Gastrocnemius medialis (tissue), 4 donors: ENCODE measurements at regions not wholly inside any gene's neighbourhood (a gene's known extent, or its start where the extent isn't known, plus 50 kb on each side); places are given as distances from the start of the nearest gene placed in this dataset.
A peak's percentile ranks its signal among the peaks of the same experiment; 100 is the strongest.

Experiments used
- ATAC-seq, 2 donors: fragments of 150-250 bp; one replicate each; pipeline ENCODE4 v1.9.1; 2016
- DNase-seq, 2 donors: peaks; one replicate each; pipeline ENCODE4 v3.0.0-alpha.2; 2019
- H3K27ac ChIP-seq, 4 donors: fragments of 200-600 bp; sonication (generic); 1 replicate in 1 of 4; 2 replicates in 3 of 4; pipeline ENCODE4 v1.5.1; 2016 to 2018; ENCODE audit warnings: mild to moderate bottlenecking in 2 of 4, moderate library complexity in 1 of 4
- H3K27me3 ChIP-seq, 3 donors: fragments of 200-600 bp; sonication (generic) in 2 of 3; 1 replicate in 1 of 3; 2 replicates in 2 of 3; pipeline versions ENCODE4 v1.5.1 to v1.6.0; 2016 to 2019; ENCODE audit warnings: mild to moderate bottlenecking in 1 of 3, moderate library complexity in 1 of 3
- H3K36me3 ChIP-seq, 2 donors: fragments of 200-600 bp; sonication (generic) in 1 of 2; one replicate each; pipeline ENCODE4 v1.5.1; 2017 to 2018
- H3K4me1 ChIP-seq, 2 donors: fragments of 200-600 bp; sonication (generic) in 1 of 2; one replicate each; pipeline ENCODE4 v1.5.1; 2016 to 2017; ENCODE audit warnings: mild to moderate bottlenecking in 2 of 2
- H3K4me3 ChIP-seq, 4 donors: fragments of 200-600 bp; sonication (generic) in 3 of 4; 1 replicate in 1 of 4; 2 replicates in 3 of 4; pipeline ENCODE4 v1.5.1; 2016 to 2019; ENCODE audit warnings: mild to moderate bottlenecking in 2 of 4
- H3K9me3 ChIP-seq, 3 donors: fragments of 200-600 bp; sonication (generic) in 2 of 3; 1 replicate in 1 of 3; 2 replicates in 2 of 3; pipeline ENCODE4 v1.5.1; 2016 to 2019
- POLR2A ChIP-seq, 2 donors: fragments of 450-650 bp; IDR thresholded peaks; one replicate each; pipeline ENCODE4 v1.6.1; 2017; ENCODE audit warnings: antibody characterized with exemption in 2 of 2, mild to moderate bottlenecking in 2 of 2, moderate library complexity in 2 of 2
- in situ Hi-C, 4 donors: fragments of 200-750 bp; cut with MboI; loops; one replicate each; pipeline versions ENCODE4 v1.15.0 to v1.8.0; 2017; ENCODE audit warnings: low sequenced_read_pairs in 4 of 4
- intact Hi-C: fragments of 100-400 bp; cut with DNase I; formaldehyde crosslinking; loops from one replicate; pipeline ENCODE4 v1.15.1; 2023; ENCODE audit warnings: low total_unique reads
- TF ChIP-seq, protein P1 (sequence below), 5 experiments: fragments of 450-650 bp in 3 of 5; fragments of 200-600 bp in 2 of 5; sonication (generic) in 2 of 5; IDR thresholded peaks in 4 of 5; conservative IDR thresholded peaks in 1 of 5; 1 replicate in 4 of 5; 2 replicates in 1 of 5; pipeline ENCODE4 v1.5.1; 2016 to 2019; ENCODE audit warnings: antibody characterized with exemption in 5 of 5, mild to moderate bottlenecking in 3 of 5, moderate library complexity in 3 of 5

DNA sequence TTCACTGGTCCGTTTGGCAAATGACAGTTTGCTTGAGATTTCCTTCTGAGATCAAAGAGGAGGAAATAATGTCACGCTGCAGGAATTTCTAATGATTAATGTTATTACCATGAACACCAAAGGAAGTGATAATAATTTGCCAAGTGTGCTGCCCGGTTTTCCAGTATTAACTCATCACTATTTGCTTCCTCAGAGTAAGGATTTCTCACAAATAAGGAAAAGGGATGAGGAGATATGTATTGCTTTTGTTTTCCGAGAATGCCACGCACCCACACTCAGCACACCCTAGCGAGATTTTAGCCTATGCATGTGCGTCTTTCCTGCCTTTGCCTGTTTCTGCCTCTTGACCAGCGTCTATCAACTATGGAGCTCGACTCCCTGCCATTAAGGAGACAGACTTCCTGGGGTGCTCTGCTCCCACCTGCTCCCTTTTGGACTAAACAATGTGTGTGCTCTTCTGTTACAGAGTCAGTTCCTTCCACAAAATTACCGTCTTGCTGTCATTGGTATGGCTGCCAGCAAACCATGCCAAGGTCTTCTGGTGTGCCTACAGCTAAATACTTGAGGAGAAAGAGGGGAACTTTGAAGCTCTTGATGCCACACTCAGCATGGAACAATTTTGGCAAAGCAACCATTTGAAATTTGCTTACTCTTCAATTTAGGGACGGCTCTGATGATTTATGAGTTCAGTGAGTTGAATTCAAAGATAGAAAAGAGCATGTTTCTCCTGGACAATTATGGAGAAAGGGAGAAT is 393.1 kb upstream of the ZFP42 start:
- in situ Hi-C loops: no loop called here
- H3K27ac ChIP-seq: no peak overlapping the region
- intact Hi-C loops: no loop called here

GRCh38 chr4:187603093-187604025 is 392.2 kb upstream of the ZFP42 start:
- DNase-seq (no peak), ATAC-seq (no peak)
- intact Hi-C loops (no loop called here), in situ Hi-C loops (no loop called here)
- Histone ChIP-seq H3K9me3 (no peaks in the 10 kb centered on the region), H3K4me1 (no peaks in the 10 kb centered on the region), H3K36me3 (no peaks in the 10 kb centered on the region), H3K27ac (no peak overlapping the region), H3K27me3 (no peaks in the 10 kb centered on the region), H3K4me3 (no peak overlapping the region)
- no peak for TF ChIP-seq POLR2A (IDR thresholded peaks at IDR 0.05)
- TF ChIP-seq, protein P1, sequence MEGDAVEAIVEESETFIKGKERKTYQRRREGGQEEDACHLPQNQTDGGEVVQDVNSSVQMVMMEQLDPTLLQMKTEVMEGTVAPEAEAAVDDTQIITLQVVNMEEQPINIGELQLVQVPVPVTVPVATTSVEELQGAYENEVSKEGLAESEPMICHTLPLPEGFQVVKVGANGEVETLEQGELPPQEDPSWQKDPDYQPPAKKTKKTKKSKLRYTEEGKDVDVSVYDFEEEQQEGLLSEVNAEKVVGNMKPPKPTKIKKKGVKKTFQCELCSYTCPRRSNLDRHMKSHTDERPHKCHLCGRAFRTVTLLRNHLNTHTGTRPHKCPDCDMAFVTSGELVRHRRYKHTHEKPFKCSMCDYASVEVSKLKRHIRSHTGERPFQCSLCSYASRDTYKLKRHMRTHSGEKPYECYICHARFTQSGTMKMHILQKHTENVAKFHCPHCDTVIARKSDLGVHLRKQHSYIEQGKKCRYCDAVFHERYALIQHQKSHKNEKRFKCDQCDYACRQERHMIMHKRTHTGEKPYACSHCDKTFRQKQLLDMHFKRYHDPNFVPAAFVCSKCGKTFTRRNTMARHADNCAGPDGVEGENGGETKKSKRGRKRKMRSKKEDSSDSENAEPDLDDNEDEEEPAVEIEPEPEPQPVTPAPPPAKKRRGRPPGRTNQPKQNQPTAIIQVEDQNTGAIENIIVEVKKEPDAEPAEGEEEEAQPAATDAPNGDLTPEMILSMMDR (IDR thresholded peaks at IDR 0.05 in 4 of 5, conservative IDR thresholded peaks at IDR 0.05 in 1 of 5): no peak

More for the DNA sequence above, 393.1 kb upstream of the ZFP42 start:
- TF ChIP-seq POLR2A (IDR thresholded peaks at IDR 0.05): no peak
- TF ChIP-seq, protein P1 (IDR thresholded peaks at IDR 0.05 in 4 of 5, conservative IDR thresholded peaks at IDR 0.05 in 1 of 5): no peak
- H3K9me3 ChIP-seq: no peaks in the 10 kb centered on the region
- no peak for ATAC-seq
- no peaks in the 10 kb centered on the region for H3K27me3 ChIP-seq
- H3K36me3 ChIP-seq: no peaks in the 10 kb centered on the region
- no peak overlapping the region for H3K4me3 ChIP-seq
- no peak for DNase-seq
- no peaks in the 10 kb centered on the region for H3K4me1 ChIP-seq

DNA sequence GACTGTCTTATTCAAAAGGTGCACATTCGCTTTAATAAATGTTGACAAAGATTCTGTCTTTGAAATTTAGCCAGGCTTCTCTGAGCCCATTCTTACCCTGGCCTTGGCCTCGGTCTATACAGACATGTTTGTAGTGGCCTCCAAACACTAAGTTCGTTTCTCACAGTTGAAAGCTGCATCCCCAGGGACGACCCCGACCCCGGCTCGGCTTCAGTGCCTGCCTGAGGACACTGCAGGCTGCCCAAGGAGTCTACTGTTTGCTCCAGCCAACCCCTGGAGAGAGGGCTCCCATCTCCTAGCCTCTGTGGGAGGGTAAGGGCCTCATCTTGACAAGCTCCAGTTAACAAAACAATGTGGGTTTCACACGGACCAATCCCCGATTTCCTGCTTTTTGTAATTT is 390.6 kb upstream of the ZFP42 start:
- DNase-seq (no peak), ATAC-seq (no peak)
- Histone ChIP-seq H3K27ac (no peak overlapping the region), H3K9me3 (no peaks in the 10 kb centered on the region), H3K4me1 (no peaks in the 10 kb centered on the region), H3K27me3 (no peaks in the 10 kb centered on the region), H3K36me3 (no peaks in the 10 kb centered on the region), H3K4me3 (no peak overlapping the region)
- intact Hi-C loops (no loop called here), in situ Hi-C loops (no loop called here)
- TF ChIP-seq POLR2A (IDR thresholded peaks at IDR 0.05): no peak
- TF ChIP-seq, protein P1 (IDR thresholded peaks at IDR 0.05 in 4 of 5, conservative IDR thresholded peaks at IDR 0.05 in 1 of 5): no peak

- Histone ChIP-seq H3K27ac (no peak overlapping the region), H3K36me3 (no peaks in the 10 kb centered on the region), H3K4me1 (no peaks in the 10 kb centered on the region), H3K4me3 (no peak overlapping the region), H3K27me3 (no peaks in the 10 kb centered on the region), H3K9me3 (no peaks in the 10 kb centered on the region)
- no peak for ATAC-seq
- in situ Hi-C loops: no loop called here
- intact Hi-C loops: no loop called here
- DNase-seq: no peak
- TF ChIP-seq, protein P1 (IDR thresholded peaks at IDR 0.05 in 4 of 5, conservative IDR thresholded peaks at IDR 0.05 in 1 of 5): peak; percentile 37 to 65 (median 49)
- TF ChIP-seq POLR2A (IDR thresholded peaks at IDR 0.05): no peak
Measured at GRCh38 chr4:187606581-187606980, 389.0 kb upstream of the ZFP42 start.
